ENCODE measurements at regions not wholly inside any gene's neighbourhood (a gene's known extent, or its start where the extent isn't known, plus 50 kb on each side); places are given as distances from the start of the nearest gene placed in this dataset.

- H3K36me3 Mint-ChIP-seq (ENCODE audit: low read depth) = peaks cover 1% of the 10 kb centered on the region
- no peaks in the 10 kb centered on the region for H3K27me3 Mint-ChIP-seq (ENCODE audit: low read depth)
- TF ChIP-seq CTCF (IDR thresholded peaks at IDR 0.05) = no peak
- DNase-seq (ENCODE audit: low spot score) = no peak
- H3K4me1 Mint-ChIP-seq (ENCODE audit: low read depth) = no peaks in the 10 kb centered on the region
- no peak overlapping the region for H3K4me3 Mint-ChIP-seq (ENCODE audit: unreplicated experiment)
- peaks cover 6% of the 10 kb centered on the region for H3K9me3 Mint-ChIP-seq (ENCODE audit: low read depth)
- no peak overlapping the region for H3K27ac Mint-ChIP-seq (ENCODE audit: unreplicated experiment)
Measured at GRCh38 chr3:106212665-106213222, 343.9 kb upstream of the CBLB start.

DNA sequence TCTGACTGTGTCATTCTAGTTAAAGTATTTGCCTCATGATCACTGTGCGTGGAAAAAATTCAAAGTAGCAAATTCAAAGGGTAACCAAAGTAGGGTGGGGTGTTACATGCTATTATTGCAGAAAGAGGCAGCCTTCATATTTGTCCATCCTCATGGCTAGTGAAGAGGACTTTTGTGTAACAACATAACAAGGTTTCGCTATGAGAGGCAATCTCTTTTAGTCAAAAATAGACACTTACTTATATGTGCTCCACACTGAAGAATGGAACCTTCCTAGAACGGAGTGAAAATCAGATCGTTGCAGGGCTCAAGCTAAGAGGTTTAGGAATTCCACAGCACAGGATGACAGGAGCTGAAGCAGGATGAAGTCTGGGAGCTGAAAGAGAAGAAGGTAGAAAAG lies 345.1 kb upstream of the CBLB start:
- peaks cover 6% of the 10 kb centered on the region for H3K9me3 Mint-ChIP-seq (ENCODE audit: low read depth)
- H3K27me3 Mint-ChIP-seq (ENCODE audit: low read depth) = no peaks in the 10 kb centered on the region
- no peak overlapping the region for H3K4me3 Mint-ChIP-seq (ENCODE audit: unreplicated experiment)
- no peaks in the 10 kb centered on the region for H3K4me1 Mint-ChIP-seq (ENCODE audit: low read depth)
- no peak overlapping the region for H3K27ac Mint-ChIP-seq (ENCODE audit: unreplicated experiment)
- TF ChIP-seq CTCF (IDR thresholded peaks at IDR 0.05) = no peak
- no peak for DNase-seq (ENCODE audit: low spot score)
- H3K36me3 Mint-ChIP-seq (ENCODE audit: low read depth) = peaks cover 1% of the 10 kb centered on the region

- no peak for DNase-seq (ENCODE audit: low spot score)
- no peaks in the 10 kb centered on the region for H3K4me1 Mint-ChIP-seq (ENCODE audit: low read depth)
- no peak for TF ChIP-seq CTCF (IDR thresholded peaks at IDR 0.05)
- H3K27me3 Mint-ChIP-seq (ENCODE audit: low read depth) = no peaks in the 10 kb centered on the region
- no peak overlapping the region for H3K27ac Mint-ChIP-seq (ENCODE audit: unreplicated experiment)
- no peak overlapping the region for H3K4me3 Mint-ChIP-seq (ENCODE audit: unreplicated experiment)
- H3K36me3 Mint-ChIP-seq (ENCODE audit: low read depth) = peaks cover 1% of the 10 kb centered on the region
- peaks cover 6% of the 10 kb centered on the region for H3K9me3 Mint-ChIP-seq (ENCODE audit: low read depth)
Measured at GRCh38 chr3:106214641-106215040, 345.8 kb upstream of the CBLB start.

- H3K36me3 Mint-ChIP-seq (ENCODE audit: low read depth) = peaks cover 3% of the 10 kb centered on the region
- H3K4me1 Mint-ChIP-seq (ENCODE audit: low read depth) = no peaks in the 10 kb centered on the region
- H3K27ac Mint-ChIP-seq (ENCODE audit: unreplicated experiment) = no peak overlapping the region
- H3K27me3 Mint-ChIP-seq (ENCODE audit: low read depth) = no peaks in the 10 kb centered on the region
- no peak for DNase-seq (ENCODE audit: low spot score)
- H3K4me3 Mint-ChIP-seq (ENCODE audit: unreplicated experiment) = no peak overlapping the region
- no peak for TF ChIP-seq CTCF (IDR thresholded peaks at IDR 0.05)
- H3K9me3 Mint-ChIP-seq (ENCODE audit: low read depth) = peaks cover 9% of the 10 kb centered on the region
Measured at GRCh38 chr3:106215047-106215446, 346.2 kb upstream of the CBLB start.

- Mint-ChIP-seq H3K27me3 (ENCODE audit: low read depth) (no peaks in the 10 kb centered on the region), H3K27ac (ENCODE audit: unreplicated experiment) (no peak overlapping the region), H3K36me3 (ENCODE audit: low read depth) (peaks cover 14% of the 10 kb centered on the region), H3K9me3 (ENCODE audit: low read depth) (peaks cover 35% of the 10 kb centered on the region), H3K4me3 (ENCODE audit: unreplicated experiment) (no peak overlapping the region), H3K4me1 (ENCODE audit: low read depth) (no peaks in the 10 kb centered on the region)
- no peak for TF ChIP-seq CTCF (IDR thresholded peaks at IDR 0.05)
- no peak for DNase-seq (ENCODE audit: low spot score)
Measured at GRCh38 chr3:106217745-106218144, 348.9 kb upstream of the CBLB start.

All from chondrocyte (in vitro differentiated cells).